Left lung (tissue), 4 donors: ENCODE measurements at regions not wholly inside any gene's neighbourhood (a gene's known extent, or its start where the extent isn't known, plus 50 kb on each side); places are given as distances from the start of the nearest gene placed in this dataset.

Experiments
- ATAC-seq: fragments of 200-7000 bp; cut with Tn5 transposase; one replicate; pipeline ENCODE4 v1.9.1; 2020; ENCODE audit warnings: moderate library complexity
- DNase-seq, 4 donors: peaks; one replicate each; pipeline ENCODE4 v3.0.0-alpha.2; 2013 to 2020
- H3K27ac ChIP-seq, 2 donors: fragments of 200-600 bp; sonication (generic) in 1 of 2; one replicate each; pipeline versions ENCODE4 v1.5.0 to v1.8.0; 2020 to 2021
- H3K27me3 ChIP-seq, 2 donors: fragments of 200-600 bp; sonication (generic) in 1 of 2; one replicate each; pipeline versions ENCODE4 v1.5.0 to v1.8.0; 2020 to 2021
- H3K36me3 ChIP-seq, 2 donors: fragments of 200-600 bp; sonication (generic) in 1 of 2; one replicate each; pipeline versions ENCODE4 v1.5.0 to v1.8.0; 2020 to 2021
- H3K4me1 ChIP-seq, 2 donors: fragments of 200-600 bp; one replicate each; pipeline ENCODE4 v1.8.0; 2021
- H3K4me3 ChIP-seq, 2 donors: fragments of 200-600 bp; sonication (generic) in 1 of 2; one replicate each; pipeline versions ENCODE4 v1.5.0 to v1.8.0; 2020 to 2021; ENCODE audit warnings: mild to moderate bottlenecking in 1 of 2
- H3K9me3 ChIP-seq, 2 donors: fragments of 200-600 bp; sonication (generic) in 1 of 2; one replicate each; pipeline versions ENCODE4 v1.5.0 to v1.8.0; 2020 to 2021
- CTCF ChIP-seq, 2 donors: fragments of 200-600 bp; sonication (generic) in 1 of 2; IDR thresholded peaks; one replicate each; pipeline versions ENCODE4 v1.5.0 to v1.8.0; 2021; ENCODE audit warnings: antibody characterized with exemption in 2 of 2
- intact Hi-C, 2 donors: fragments of 100-400 bp; cut with DNase I; formaldehyde crosslinking; loops; one replicate each; pipeline versions ENCODE4 v1.11.2 to v1.14.2; 2022
- donor health status: DM: no; HTN: yes; CAD: no.
- donor health status: DM: no; HTN: no; CAD: no.

GRCh38 chr13:74910415-74910814 is 571.6 kb downstream of the TBC1D4 start:
- DNase-seq (no peak), ATAC-seq (no peak)
- Histone ChIP-seq H3K4me1 (no peaks in the 10 kb centered on the region), H3K9me3 (no peaks in the 10 kb centered on the region), H3K36me3 (no peaks in the 10 kb centered on the region), H3K27ac (no peak overlapping the region), H3K27me3 (no peaks in the 10 kb centered on the region), H3K4me3 (no peak overlapping the region)
- no peak for TF ChIP-seq CTCF (IDR thresholded peaks at IDR 0.05)
- intact Hi-C loops = no loop called here

- no peaks in the 10 kb centered on the region for H3K4me1 ChIP-seq
- H3K4me3 ChIP-seq = no peak overlapping the region
- H3K9me3 ChIP-seq = no peaks in the 10 kb centered on the region
- H3K36me3 ChIP-seq = no peaks in the 10 kb centered on the region
- no peak for TF ChIP-seq CTCF (IDR thresholded peaks at IDR 0.05)
- ATAC-seq = no peak
- no peaks in the 10 kb centered on the region for H3K27me3 ChIP-seq
- intact Hi-C loops = no loop called here
- no peak for DNase-seq
- H3K27ac ChIP-seq = no peak overlapping the region
Observed at GRCh38 chr13:74907788-74908187, 574.2 kb downstream of the TBC1D4 start.

- no peak for ATAC-seq
- Histone ChIP-seq H3K27ac (no peak overlapping the region), H3K36me3 (no peaks in the 10 kb centered on the region), H3K9me3 (no peaks in the 10 kb centered on the region), H3K4me1 (no peaks in the 10 kb centered on the region), H3K4me3 (no peak overlapping the region), H3K27me3 (no peaks in the 10 kb centered on the region)
- intact Hi-C loops = no loop called here
- no peak for DNase-seq
- TF ChIP-seq CTCF (IDR thresholded peaks at IDR 0.05) = no peak
Observed at GRCh38 chr13:74904556-74904955, 577.4 kb downstream of the TBC1D4 start.

GRCh38 chr13:74895042-74895796 is 586.8 kb downstream of the TBC1D4 start:
- ATAC-seq = no peak
- TF ChIP-seq CTCF (IDR thresholded peaks at IDR 0.05) = no peak
- intact Hi-C loops = no loop called here

GRCh38 chr13:74892096-74892495 is 589.9 kb downstream of the TBC1D4 start:
- no peaks in the 10 kb centered on the region for H3K36me3 ChIP-seq
- DNase-seq (no peak), ATAC-seq (no peak)
- no peak overlapping the region for H3K4me3 ChIP-seq
- intact Hi-C loops = no loop called here
- TF ChIP-seq CTCF (IDR thresholded peaks at IDR 0.05) = no peak
- H3K4me1 ChIP-seq = no peaks in the 10 kb centered on the region
- H3K27ac ChIP-seq = no peak overlapping the region
- no peaks in the 10 kb centered on the region for H3K9me3 ChIP-seq
- no peaks in the 10 kb centered on the region for H3K27me3 ChIP-seq

More at GRCh38 chr13:74895042-74895796, 586.8 kb downstream of the TBC1D4 start:
- no peak overlapping the region for H3K4me3 ChIP-seq
- no peak overlapping the region for H3K27ac ChIP-seq
- no peaks in the 10 kb centered on the region for H3K27me3 ChIP-seq
- no peak for DNase-seq
- H3K4me1 ChIP-seq = no peaks in the 10 kb centered on the region
- H3K9me3 ChIP-seq = no peaks in the 10 kb centered on the region
- H3K36me3 ChIP-seq = no peaks in the 10 kb centered on the region
